ENCODE measurements at regions not wholly inside any gene's neighbourhood (a gene's known extent, or its start where the extent isn't known, plus 50 kb on each side); places are given as distances from the start of the nearest gene placed in this dataset.

DNA sequence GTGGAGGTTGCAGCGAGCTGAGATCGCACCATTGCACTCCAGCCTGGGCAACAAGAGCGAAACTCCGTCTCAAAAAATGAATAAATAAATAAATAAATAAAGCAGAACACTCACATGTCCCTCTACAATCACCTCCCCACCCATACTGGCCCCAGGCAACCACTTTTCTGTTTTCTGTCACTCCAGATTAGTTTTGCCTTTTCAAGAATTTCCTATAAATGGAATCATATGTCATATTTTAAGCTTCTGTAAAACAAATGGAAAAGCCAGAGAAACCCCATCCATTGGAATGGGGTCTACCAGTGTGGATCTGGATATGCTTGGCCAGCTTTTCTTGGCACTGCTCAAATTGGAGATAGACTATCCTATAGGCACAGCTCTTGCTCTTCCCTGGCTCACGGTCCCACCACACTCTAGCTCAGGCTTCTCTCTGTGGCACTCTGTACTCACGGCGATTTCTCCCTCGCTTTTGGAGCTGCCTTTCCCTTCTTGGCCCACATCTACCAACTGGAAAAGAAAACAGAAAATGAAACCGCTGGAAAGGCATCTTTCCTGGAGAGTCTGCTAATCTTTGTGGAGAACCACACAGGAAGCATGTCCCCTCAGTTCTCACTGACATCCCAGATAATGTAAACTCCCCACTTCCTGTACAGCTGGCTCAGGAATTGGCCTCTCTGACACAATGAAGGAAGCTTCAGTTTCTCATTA, 210.1 kb downstream of the JCAD start:
- TF ChIP-seq, protein P1, sequence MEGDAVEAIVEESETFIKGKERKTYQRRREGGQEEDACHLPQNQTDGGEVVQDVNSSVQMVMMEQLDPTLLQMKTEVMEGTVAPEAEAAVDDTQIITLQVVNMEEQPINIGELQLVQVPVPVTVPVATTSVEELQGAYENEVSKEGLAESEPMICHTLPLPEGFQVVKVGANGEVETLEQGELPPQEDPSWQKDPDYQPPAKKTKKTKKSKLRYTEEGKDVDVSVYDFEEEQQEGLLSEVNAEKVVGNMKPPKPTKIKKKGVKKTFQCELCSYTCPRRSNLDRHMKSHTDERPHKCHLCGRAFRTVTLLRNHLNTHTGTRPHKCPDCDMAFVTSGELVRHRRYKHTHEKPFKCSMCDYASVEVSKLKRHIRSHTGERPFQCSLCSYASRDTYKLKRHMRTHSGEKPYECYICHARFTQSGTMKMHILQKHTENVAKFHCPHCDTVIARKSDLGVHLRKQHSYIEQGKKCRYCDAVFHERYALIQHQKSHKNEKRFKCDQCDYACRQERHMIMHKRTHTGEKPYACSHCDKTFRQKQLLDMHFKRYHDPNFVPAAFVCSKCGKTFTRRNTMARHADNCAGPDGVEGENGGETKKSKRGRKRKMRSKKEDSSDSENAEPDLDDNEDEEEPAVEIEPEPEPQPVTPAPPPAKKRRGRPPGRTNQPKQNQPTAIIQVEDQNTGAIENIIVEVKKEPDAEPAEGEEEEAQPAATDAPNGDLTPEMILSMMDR (conservative IDR thresholded peaks at IDR 0.05; ENCODE audit: low read depth, low read length), result no peak
- no peak for TF ChIP-seq EZH2 (IDR thresholded peaks at IDR 0.05; ENCODE audit: borderline replicate concordance, low read depth, low read length, poor library complexity, severe bottlenecking)

All from A673 (cell line).